GM19395 (cell line): ENCODE measurements at regions not wholly inside any gene's neighbourhood (a gene's known extent, or its start where the extent isn't known, plus 50 kb on each side); places are given as distances from the start of the nearest gene placed in this dataset.

Source experiments
- ATAC-seq: cut with Tn5 transposase; IDR thresholded peaks from one replicate; pipeline ENCODE4 v1.9.1; 2021; ENCODE audit warnings: mild to moderate bottlenecking, moderate library complexity; ENCODE audit not compliant: unreplicated experiment

DNA sequence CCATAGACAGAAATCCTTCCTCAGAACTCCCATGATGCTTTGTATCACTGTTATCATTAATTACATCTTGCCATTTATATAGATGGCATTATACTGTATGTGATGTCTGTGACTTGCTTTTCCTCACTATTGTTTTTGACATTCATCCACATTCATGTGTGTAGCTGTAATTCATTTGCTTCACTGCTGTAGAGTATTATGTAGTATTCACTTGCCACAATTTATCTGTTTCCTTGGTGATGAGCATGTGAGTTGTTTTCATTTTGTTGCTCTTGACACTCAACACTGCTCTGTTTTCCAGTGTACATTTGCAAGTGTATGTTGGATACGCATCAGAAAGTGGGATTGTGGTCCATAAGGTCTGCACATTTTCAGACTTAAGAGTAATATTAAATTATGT, 328.6 kb upstream of the C11orf87 start:
- ATAC-seq, result no peak

DNA sequence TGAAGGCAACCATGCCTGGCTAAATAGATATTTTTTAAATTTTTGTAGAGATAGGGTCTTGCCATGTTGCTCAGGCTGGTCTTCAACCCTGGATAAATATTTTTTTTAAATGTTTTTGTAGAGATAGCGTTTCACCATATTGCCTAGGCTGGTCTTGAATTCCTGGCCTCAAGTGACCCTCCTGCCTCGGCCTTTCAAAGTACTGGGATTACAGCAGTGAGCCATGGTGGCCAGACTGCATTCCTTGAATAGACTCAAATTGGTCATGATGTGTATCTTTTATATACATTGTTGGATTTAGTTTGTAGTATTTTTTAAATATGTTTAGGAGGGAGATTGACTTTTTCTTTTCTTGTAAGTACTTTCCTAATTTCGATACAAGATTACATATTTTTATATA, 325.7 kb upstream of the C11orf87 start:
- no peak for ATAC-seq

DNA sequence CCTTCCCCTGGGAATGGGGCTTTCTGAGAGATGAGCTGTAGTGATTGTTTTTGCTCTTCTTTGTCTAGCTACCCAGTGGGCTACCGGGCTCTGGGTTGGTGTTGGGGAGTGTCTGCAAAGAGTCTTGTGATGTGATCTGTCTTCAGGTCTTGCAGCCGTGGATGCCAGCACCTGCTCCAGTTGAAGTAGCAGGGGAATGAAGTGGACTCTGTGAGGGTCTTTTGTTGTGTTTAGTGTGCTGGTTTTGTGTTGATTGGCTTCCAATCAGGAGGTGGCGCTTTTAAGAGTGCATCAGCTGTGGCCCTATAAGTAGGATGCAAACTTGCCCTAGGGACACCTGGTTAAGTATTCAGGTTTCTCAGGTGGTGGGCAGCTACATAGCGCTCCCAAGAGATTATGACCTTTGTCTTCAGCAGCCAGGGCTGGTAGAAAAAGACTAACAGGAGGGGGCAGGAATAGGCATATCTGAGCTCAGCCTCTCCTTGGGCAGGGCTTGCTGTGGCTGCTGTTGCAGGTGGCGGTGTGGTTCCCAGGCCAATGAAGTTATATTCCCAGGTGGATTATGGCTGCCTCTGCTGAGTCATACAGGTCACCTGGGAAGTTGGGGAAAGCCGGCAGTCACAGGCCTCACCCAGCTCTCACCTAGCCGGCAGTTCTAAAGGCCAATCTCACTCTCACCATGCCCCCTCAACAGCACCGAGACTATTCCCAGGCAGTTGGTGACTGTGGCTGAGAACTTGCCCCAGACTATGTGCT, 315.7 kb upstream of the C11orf87 start:
- ATAC-seq, result no peak

DNA sequence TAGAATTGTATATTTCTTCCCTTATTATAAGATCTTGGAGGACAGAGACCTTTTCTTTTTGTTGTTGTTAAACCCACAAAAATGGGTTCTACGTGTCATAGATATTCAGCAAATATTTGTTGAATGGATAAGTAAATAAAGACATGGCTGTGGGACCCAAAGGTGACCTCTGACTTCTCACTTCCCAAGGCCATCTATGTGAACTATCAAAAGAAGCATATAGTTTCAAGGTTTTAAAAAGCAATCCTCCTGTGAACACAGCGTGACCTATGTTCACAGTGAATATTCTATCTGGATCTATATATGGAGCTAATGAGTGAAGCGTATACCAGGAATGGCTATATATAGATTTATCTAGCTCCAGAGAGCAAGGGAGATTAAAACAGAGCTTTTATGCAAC, 312.8 kb upstream of the C11orf87 start:
- ATAC-seq, result no peak

DNA sequence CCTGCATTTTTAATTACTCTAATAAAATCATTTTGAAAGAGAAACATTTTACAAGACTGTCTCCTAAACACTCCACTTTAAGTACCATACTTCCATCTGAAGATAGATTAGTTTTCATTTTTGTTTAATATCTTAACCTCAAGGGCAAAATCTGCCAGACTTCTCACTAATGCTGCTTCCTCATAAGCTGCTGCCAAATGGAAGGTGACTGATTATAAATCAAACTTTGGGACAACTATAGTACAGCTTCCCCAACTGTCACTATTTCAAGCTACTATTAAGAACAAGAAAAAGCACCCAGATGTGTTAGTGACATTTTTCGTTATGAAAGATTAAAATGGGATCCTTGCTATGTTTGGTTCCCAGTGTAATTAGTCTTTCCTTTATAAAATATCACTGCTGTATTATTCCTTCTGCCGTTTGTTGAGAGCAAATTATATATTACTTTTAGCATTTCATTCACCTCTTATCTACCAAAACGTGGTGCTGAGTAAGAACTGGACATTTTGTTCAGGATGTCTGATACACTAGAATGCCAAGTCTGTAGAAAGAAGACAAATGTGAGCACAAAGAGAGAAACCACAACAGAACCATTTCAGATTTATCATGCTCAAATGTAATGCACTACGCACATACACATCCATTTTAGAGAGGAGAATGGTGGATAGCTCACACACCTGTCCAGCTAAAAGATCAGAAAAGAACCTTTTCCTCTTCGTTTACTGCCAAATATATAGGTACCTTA, 312.2 kb upstream of the C11orf87 start:
- no peak for ATAC-seq

DNA sequence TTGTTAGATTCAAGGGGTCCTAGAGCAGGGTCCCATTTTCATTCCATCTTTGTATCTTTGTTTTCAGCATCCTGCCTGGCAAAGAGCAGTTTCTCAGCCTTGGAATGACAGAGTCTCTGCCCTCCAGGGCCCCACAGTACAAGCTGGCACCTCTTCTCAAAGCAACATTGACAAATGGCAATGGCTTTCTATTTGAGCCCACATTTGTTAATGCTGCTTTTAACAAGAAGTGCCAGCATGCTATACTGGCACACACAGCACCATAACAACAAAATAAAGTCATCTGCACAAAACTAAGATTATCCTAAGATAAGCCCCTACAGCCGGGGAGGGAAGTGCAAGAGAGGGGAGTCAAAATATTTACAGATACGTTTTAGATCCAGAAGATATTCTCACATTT, 309.7 kb upstream of the C11orf87 start:
- ATAC-seq, result no peak

DNA sequence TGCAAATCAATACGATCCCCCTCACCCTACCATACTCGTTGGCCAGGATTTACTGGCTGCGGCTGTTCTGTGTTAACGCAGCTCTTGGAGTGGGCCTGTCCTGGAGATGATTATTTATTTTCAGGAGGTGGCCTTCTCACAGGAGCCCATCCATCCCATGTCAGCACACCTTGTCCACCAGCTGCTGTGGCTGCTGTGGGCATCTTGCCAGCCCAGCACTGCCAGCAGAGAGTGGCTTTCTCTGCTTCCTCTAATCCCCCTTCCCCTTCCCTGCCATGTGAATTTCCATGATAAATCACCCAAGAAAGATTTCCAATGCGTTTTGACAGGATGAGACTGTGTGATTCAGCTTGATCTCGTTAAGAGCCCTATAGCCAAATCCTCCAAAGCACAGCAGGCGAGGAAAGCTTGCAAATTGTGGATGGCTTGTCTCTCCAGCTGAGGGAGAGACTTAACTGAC, 309.1 kb upstream of the C11orf87 start:
- ATAC-seq, result no peak

DNA sequence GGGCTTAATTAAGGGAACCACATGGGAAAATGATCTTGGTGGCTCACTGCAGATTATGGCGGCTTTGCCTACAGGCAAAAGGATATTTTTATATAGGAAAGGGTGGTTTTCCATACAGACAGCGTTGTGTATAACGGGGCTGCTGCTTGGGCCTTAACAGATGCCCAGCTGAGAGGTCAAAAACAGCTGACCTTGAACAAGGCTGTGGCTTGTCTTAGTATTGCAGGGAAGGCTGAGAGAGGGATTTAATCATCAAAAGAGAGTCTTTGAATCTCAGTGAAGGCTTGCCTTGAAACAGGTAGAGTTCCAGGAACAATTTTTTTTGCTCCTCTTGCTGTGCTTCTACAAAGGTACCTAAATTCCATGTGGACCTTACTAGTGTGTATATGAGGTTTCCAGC, 301.6 kb upstream of the C11orf87 start:
- ATAC-seq, result no peak

DNA sequence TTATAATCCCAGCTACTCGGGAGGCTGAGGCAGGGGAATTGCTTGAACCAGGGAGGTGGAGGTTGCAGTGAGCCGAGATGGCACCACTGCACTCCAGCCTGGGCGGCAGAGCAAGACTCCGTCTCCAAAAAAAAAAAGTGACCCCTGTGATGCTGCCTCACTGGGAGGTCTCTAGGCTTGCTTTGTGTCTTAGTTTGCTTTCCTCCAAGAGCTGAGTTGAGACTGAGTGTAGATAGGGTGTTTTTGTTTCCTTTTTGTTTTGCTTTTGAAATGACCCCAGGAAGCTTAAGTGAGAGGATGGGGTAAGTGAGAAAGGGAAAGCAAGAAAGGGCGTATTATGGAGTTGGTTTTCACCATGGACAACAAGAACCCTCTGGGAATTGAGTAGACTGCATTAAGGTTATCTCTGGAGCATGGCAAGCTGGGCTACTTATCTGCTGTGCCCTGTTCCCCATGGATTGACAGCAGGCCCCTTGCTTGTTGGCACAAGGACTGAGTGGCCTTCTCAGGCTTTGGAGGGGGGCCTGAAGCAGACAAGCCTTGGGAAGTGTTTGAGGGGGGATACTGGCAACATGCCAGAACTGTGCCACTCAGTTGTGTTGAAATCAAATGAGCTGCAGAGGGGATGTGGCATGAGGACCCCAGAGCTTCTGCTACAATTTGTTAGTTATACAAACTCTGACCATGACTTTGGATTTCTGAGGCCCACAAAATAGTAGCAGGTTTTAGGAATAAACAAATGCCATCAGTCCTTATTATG, 300.6 kb upstream of the C11orf87 start:
- ATAC-seq, result no peak

DNA sequence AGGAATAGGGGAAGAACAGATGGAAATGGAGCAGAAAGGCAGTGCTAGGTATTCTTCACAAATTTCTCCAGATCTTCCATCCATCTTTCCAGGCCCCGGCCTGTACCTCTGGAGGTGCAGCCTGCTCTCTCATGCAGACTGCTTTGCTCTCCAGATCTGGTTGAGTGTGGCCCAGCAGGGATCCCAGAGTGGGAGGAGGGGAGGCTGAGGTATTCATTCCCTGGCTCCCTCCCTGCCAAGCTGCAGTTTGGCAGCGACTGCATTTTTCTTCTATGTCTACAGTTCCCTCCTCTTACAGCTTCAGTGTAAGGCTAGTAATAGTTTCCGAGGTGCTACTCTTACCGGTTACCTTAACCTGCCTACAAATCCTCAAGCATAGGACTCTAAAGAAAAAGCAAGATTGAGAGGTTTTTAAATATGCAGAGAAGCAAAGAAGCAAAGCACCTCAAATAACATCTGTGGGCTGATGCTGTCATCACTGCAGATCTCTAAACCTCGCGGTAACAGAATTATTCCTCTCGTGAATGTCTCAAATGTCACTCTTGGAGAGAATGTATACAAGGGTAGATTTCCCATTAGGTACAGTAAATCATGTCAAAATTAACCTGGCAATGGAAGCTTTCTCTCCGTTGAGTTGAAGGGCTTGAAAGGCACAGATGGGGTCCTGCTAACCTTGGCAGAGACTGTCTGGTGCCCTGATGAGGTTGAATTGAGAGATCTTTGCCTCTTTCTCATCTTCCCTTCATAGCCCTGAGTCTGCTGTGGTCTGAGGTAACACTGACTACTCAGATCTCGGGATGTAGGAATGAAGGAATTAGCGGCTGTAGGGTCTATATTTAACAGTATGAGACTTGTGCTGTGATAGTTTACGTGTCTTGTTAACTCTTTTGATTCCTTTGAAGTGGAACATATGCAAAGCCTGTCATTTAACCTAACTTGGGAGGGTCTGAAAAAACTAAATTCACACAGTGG, 297.9 kb upstream of the C11orf87 start:
- no peak for ATAC-seq

DNA sequence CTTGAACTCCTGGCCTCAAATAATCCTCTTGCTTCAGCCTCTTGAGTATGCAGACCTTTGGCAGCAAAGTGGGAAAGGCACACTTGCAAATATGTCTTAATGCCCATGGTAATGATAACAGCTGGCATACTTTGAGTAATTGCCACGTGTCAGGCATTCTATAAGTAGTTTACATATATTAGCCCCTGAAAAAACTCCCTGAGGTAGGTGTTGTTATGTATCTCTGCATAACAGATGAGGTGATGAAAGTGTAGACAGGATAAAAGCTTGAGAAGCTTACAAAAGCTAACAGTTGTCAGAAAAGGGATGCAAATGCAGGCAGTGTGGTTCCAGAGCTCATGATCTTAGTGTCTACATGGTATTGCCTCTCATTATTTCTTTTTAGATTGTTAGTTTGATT, 291.1 kb upstream of the C11orf87 start:
- no peak for ATAC-seq

DNA sequence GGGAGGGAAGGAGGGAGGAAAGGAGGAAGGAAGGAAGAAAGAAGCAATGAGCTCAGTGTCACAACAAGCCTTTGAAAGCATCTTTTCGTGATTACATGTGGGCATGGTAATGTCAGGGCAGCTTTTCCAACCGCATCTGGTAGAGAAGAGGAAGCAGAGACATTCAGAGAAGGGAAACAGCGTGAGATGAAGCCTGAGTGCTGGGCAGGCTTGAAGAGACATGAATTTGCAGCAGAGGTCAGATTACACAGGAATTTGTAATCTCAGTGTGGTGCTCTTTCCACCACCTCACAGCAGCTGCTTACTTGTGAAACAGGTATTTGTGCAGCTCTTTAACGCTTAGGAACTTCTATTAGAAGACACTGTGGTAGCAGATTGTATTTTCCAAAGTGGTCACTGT, 289.5 kb upstream of the C11orf87 start:
- ATAC-seq, result peak; percentile 67

DNA sequence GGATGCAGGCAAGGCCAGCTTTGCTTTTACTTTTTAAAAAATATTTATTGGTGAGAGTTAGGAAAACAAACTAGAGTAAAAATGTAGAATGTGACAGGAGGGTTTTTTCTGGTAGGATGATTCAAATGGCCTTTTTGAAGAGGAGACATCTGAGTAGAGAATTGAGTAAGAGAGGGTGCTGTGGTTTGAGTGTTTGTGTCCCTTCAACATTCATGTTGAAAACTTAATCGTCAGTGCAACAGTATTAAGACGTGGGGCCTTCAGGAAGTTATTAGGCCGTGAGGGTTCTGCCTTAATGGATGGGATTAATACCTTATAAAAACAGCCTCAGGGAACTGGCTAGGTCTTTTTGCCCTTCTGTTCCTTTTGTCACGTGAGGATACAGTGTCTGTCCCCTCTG, 288.8 kb upstream of the C11orf87 start:
- no peak for ATAC-seq

DNA sequence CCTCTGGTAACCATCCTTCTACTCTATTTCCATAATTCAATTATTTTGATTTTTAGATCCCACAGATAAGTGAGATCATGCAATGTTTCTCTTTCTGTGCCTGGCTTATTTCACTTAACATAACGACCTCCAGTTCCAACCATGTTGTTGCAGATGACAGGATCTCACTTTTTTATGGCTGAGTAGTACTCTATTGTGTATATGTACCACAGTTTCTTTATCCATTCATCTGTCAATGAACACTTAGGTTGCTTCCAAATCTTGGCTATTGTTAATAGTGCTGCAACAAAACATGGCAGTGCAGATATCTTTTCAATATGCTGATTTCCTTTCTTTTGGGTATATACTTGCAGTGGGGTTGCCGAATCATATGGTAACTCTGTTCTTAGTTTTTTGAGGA, 286.4 kb upstream of the C11orf87 start:
- no peak for ATAC-seq

DNA sequence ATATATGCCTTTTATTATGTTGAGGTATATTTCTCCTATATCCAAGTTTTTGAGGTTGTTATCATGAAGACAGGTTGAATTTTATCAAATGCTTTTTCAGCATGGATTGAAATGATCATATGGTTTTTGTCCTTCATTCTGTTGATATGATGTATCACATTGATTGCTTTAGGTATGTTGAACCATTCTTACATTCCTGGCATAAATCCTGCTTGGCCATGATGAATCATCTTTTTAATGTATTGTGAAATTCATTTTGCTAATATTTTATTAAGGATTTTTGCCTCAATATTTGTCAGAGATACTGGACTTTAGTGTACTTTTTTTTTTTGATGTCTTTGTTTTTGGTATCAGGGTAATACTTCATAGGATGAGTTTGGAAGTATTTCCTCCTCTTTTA, 283.8 kb upstream of the C11orf87 start:
- ATAC-seq, result no peak

DNA sequence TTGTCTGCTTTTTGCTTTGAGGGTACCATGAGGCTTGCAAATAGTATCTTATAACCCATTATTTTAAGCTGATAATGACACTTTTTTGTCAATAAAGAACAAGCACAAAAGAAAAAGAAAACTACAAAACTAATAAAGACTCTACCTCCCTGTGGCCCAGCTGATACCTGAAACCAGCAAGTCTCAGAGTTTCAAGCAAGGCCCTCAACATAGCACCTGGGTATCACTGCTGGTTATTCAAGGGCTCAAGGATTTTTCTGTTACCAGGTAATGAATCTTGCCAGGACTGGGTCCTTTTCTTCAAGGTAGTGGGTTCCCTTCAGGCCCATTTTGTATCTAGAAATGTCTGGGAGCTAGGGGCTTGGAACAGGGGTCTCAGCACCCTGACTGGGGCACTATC, 281.6 kb upstream of the C11orf87 start:
- ATAC-seq, result no peak

DNA sequence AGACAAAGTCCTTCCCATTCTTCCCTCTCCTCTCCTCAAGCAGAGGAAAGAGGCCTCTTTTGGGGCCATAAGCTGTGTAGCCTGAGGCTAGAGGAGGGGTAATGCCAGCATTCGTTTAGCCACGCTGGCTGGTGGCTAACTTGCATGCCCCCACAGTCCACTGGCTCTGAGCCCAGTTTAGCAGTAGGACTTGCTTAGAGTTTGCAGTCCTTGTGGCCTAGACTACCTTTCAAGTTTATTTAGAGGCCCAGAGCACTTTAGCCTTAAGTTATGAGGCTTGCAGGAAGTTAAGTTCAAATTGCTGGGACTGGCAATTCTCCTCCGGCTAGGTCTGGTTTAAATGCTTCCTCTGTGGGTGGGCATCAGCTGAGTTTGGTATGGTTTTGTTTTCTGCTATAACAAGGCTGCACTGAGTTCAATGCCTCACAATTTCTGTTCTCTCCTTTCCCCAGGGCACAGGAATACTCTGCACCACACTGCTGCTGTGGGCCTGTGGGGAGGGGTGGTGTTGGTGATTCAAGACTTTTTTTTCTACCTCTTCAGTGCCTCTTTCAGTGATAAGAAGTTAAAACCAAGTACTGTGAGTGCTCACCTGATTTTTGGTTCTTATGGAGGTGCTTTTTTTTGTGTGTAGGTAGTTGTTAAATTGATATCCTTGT, 281.0 kb upstream of the C11orf87 start:
- ATAC-seq, result no peak

DNA sequence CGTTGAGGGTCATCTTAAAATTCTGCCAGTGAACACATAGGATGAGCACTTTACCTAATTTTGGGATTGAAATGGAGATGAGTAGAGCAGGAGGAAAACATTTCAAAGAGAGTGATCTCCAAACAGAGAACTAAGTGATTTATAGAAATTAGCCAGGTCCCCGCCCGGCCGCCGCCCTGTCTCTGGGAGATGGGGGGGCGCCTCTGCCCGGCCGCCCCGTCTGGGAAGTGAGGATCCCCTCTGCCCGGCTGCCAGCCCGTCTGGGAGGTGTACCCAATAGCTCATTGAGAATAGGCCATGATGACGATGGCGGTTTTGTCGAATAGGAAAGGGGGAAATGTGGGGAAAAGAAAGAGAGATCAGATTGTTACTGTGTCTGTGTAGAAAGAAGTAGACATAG, 276.7 kb upstream of the C11orf87 start:
- no peak for ATAC-seq

DNA sequence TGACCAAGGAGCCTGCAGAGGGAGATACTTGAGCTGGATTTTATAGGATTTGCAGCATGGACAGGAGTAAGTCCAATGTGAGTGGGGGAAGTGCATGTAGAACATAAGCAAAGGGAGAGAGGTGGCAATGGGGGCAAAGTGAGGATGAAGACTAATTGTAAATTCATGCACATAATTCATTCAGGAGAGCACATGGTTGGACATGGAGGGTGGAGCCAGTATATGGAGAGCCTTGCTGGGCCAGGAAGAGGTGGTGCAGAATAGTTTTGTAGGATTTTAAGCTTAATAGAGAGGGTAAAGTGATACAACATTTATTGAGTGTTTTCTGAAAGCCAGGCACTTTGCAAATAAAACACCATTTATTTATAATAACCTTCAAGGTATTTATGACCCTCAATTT, 274.3 kb upstream of the C11orf87 start:
- no peak for ATAC-seq

DNA sequence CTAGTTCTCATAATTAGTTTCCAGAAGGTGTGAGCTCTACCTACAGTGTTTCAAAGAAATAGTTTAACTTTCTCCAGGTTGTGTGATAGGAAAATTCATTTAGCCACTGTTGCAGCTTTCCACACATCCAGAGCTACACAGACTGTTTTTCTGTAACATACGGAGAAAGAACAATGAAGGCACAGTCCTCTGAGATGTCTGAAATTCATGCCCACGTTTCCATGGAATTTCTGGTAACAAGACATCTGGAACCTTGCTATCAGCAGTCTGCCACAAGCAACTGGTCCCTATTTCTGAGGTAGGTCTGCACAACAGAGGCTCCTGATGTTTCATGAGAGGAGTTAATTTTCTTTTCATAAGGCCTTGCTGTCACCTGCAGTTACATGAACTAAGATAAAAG, 273.3 kb upstream of the C11orf87 start:
- no peak for ATAC-seq
